ENCODE measurements at regions not wholly inside any gene's neighbourhood (a gene's known extent, or its start where the extent isn't known, plus 50 kb on each side); places are given as distances from the start of the nearest gene placed in this dataset.

GRCh38 chr9:111276431-111277128 is 53.4 kb downstream of the OR2K2 start:
- Histone ChIP-seq H3K4me2 (ENCODE audit: low read length) (peak overlapping the region; percentile 67), H3K9ac (ENCODE audit: low read length) (no peak overlapping the region), H3K4me1 (ENCODE audit: low read length) (peaks cover 7% of the 10 kb centered on the region; the same call in 1 of the 2 replicates), H3K79me2 (ENCODE audit: low read length) (no peaks in the 10 kb centered on the region), H3K27ac (ENCODE audit: low read length) (no peak overlapping the region), H3K27me3 (ENCODE audit: low read depth, low read length) (no peaks in the 10 kb centered on the region), H4K20me1 (ENCODE audit: insufficient read depth, low read length) (no peaks in the 10 kb centered on the region), H3K36me3 (replicated peaks; ENCODE audit: low read depth, low read length) (no peaks in the 10 kb centered on the region), H2AFZ (ENCODE audit: low read depth, low read length) (peak overlapping the region; percentile 63), H3K9me3 (ENCODE audit: insufficient read depth, low read length) (no peaks in the 10 kb centered on the region), H3K4me3 (ENCODE audit: low read length) (peak overlapping the region; percentile 63)
- TF ChIP-seq EZH2phosphoT487 (IDR thresholded peaks at IDR 0.05; ENCODE audit: low read depth) (no peak), CTCF (IDR thresholded peaks at IDR 0.05; ENCODE audit: low read depth, low read length) (no peak)

- no peaks in the 10 kb centered on the region for H3K27me3 ChIP-seq (ENCODE audit: low read depth, low read length)
- no peaks in the 10 kb centered on the region for H3K79me2 ChIP-seq (ENCODE audit: low read length)
- no peak overlapping the region for H2AFZ ChIP-seq (ENCODE audit: low read depth, low read length)
- no peak overlapping the region for H3K27ac ChIP-seq (ENCODE audit: low read length)
- peaks cover 7% of the 10 kb centered on the region; the same call in 1 of the 2 replicates for H3K4me1 ChIP-seq (ENCODE audit: low read length)
- no peak overlapping the region for H3K4me3 ChIP-seq (ENCODE audit: low read length)
- H3K9me3 ChIP-seq (ENCODE audit: insufficient read depth, low read length), result no peaks in the 10 kb centered on the region
- TF ChIP-seq CTCF (IDR thresholded peaks at IDR 0.05; ENCODE audit: low read depth, low read length) (no peak), EZH2phosphoT487 (IDR thresholded peaks at IDR 0.05; ENCODE audit: low read depth) (no peak)
- H3K4me2 ChIP-seq (ENCODE audit: low read length), result no peak overlapping the region
- no peaks in the 10 kb centered on the region for H4K20me1 ChIP-seq (ENCODE audit: insufficient read depth, low read length)
- no peak overlapping the region for H3K9ac ChIP-seq (ENCODE audit: low read length)
- H3K36me3 ChIP-seq (replicated peaks; ENCODE audit: low read depth, low read length), result no peaks in the 10 kb centered on the region
These were observed 55.3 kb downstream of the OR2K2 start for GRCh38 chr9:111274737-111275136.

- no peak overlapping the region for H3K4me2 ChIP-seq (ENCODE audit: low read length)
- H3K79me2 ChIP-seq (ENCODE audit: low read length), result no peaks in the 10 kb centered on the region
- no peak overlapping the region for H3K4me3 ChIP-seq (ENCODE audit: low read length)
- H3K36me3 ChIP-seq (replicated peaks; ENCODE audit: low read depth, low read length), result no peaks in the 10 kb centered on the region
- no peaks in the 10 kb centered on the region for H3K9me3 ChIP-seq (ENCODE audit: insufficient read depth, low read length)
- no peak overlapping the region for H3K27ac ChIP-seq (ENCODE audit: low read length)
- TF ChIP-seq CTCF (IDR thresholded peaks at IDR 0.05; ENCODE audit: low read depth, low read length), result no peak
- no peak for TF ChIP-seq EZH2phosphoT487 (IDR thresholded peaks at IDR 0.05; ENCODE audit: low read depth)
- H3K27me3 ChIP-seq (ENCODE audit: low read depth, low read length), result no peaks in the 10 kb centered on the region
- H4K20me1 ChIP-seq (ENCODE audit: insufficient read depth, low read length), result no peaks in the 10 kb centered on the region
- H3K4me1 ChIP-seq (ENCODE audit: low read length), result peaks cover 7% of the 10 kb centered on the region; the same call in 1 of the 2 replicates
- no peak overlapping the region for H3K9ac ChIP-seq (ENCODE audit: low read length)
- H2AFZ ChIP-seq (ENCODE audit: low read depth, low read length), result no peak overlapping the region
These were observed 57.4 kb downstream of the OR2K2 start for GRCh38 chr9:111272581-111272980.

- no peak overlapping the region for H3K9ac ChIP-seq (ENCODE audit: low read length)
- H3K27me3 ChIP-seq (ENCODE audit: low read depth, low read length), result no peaks in the 10 kb centered on the region
- no peaks in the 10 kb centered on the region for H4K20me1 ChIP-seq (ENCODE audit: insufficient read depth, low read length)
- H3K36me3 ChIP-seq (replicated peaks; ENCODE audit: low read depth, low read length), result no peaks in the 10 kb centered on the region
- H3K9me3 ChIP-seq (ENCODE audit: insufficient read depth, low read length), result no peaks in the 10 kb centered on the region
- no peak overlapping the region for H2AFZ ChIP-seq (ENCODE audit: low read depth, low read length)
- no peak for TF ChIP-seq EZH2phosphoT487 (IDR thresholded peaks at IDR 0.05; ENCODE audit: low read depth)
- no peak for TF ChIP-seq CTCF (IDR thresholded peaks at IDR 0.05; ENCODE audit: low read depth, low read length)
- peaks cover 3% of the 10 kb centered on the region; the same call in 1 of the 2 replicates for H3K4me1 ChIP-seq (ENCODE audit: low read length)
- H3K4me2 ChIP-seq (ENCODE audit: low read length), result no peak overlapping the region
- H3K79me2 ChIP-seq (ENCODE audit: low read length), result no peaks in the 10 kb centered on the region
- H3K27ac ChIP-seq (ENCODE audit: low read length), result no peak overlapping the region
- no peak overlapping the region for H3K4me3 ChIP-seq (ENCODE audit: low read length)
These were observed 58.4 kb downstream of the OR2K2 start for GRCh38 chr9:111271481-111272080.

Data from OCI-LY3 (cell line).